NCI-H69 (cell line): ENCODE measurements at regions not wholly inside any gene's neighbourhood (a gene's known extent, or its start where the extent isn't known, plus 50 kb on each side); places are given as distances from the start of the nearest gene placed in this dataset.
"Not testable (repeated sequence)": the region's sequence is repeated elsewhere in the genome, so short reads cannot be mapped to it uniquely, and the experiment has no call there.

Source experiments
- DNase-seq: peaks from one replicate; lab custom pipeline; 2025; lab: John Stamatoyannopoulos, UW

- no peak for DNase-seq
These were observed 906.0 kb upstream of the NXPH2 start for GRCh38 chr2:139686205-139686604.

- peak; percentile 26 for DNase-seq
These were observed 905.1 kb upstream of the NXPH2 start for GRCh38 chr2:139685090-139685983.

DNA sequence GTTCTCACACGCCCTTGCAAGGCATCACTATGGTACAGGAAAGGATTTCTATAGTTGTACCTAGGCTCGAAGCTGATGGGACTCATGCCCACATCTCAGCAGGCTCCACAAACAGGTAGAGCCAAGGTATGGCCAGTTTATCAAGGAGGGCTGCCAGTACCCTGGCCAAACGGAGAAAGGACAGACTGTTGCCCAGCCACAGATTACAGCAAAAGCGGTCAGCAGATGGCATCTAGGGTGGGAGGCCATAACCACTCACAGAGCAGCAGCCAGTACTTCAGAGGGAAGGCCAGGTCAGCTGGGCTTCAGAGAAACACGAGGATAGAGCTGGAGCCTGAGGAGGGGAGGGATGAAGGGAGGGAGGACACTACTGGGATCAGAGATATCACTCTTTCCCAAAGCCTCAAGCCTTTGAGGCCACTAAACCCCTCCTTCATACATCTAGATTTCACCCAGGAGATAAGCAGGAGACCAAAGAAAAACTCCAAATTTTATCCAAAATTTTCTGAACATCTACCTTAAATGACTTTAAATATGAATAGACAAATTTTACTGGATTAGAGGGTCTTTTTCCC is 904.2 kb upstream of the NXPH2 start:
- no peak for DNase-seq

DNA sequence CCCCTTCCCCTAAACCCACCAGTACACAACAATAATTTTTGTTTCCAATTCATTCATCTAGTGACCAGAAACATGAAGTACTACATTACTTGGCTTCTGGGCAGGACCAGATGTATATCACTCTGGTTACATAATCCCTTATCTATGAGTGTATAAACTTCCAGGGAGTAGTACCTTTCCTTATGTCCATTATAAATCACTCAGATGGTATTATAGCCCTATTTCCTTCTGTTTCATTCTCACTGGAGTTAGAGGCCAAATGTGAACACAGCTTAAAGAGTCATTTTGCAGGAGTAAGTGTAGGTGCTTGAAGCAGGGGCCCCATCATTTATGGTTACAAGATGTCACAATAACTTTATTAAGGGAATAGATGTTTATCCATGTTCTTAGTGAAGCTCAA is 894.4 kb upstream of the NXPH2 start:
- DNase-seq, result no peak

DNA sequence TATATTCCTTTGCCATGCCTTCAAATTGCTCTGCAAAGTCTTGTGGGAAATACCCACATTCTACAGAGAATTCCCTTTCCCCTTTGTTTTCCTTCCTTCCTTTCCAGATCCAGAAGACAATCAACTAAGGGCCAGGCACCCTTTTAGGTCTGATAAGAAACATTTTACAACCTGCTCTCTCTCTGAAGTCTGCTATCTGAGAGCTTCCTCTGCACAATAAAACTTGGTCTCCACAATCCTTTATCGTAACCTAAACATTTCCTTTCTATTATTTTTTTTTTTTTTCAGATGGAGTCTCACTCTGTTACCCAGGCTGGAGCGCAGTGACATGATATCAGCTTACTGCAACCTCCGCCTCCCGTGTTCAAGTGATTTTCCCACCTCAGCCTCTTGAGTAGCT is 893.3 kb upstream of the NXPH2 start:
- not testable (repeated sequence) for DNase-seq

DNA sequence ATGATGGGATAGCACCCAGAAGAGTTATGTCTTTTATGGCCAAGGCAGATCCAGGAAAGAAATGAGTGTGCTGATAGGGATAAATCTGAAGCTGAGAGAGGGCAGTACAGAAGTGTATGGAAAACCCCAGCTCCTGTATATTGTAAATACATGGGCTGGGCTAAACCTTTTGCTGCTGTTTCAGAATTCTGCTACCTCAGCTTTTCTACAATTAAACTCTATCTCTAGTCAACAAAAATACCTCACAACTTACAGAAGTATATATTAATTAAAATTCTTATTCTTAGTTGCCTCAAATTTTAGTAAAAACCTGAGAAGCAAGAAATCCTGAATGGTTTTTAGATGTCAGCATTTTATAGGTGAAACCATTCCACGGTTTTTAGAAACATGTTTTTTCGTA is 889.5 kb upstream of the NXPH2 start:
- no peak for DNase-seq

DNA sequence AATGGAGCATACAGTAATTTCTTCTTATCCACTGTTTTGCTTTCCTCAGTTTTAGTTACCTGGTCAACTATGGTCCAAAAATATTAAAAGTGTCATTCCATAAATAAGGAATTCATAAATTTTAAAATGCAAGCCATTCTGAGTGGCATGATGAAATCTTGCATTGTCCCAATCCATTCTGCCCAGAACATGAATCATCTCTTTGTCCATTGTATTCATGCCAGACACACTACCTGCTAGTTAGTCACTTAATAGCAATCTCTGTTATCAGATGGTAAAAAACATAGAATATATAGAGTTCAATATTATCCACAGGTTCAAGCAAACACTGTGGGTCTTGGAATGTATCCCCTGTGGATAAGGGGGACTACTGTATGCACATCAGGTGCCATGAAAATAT is 872.2 kb upstream of the NXPH2 start:
- DNase-seq, result peak; percentile 6

- no peak for DNase-seq
These were observed 865.4 kb upstream of the NXPH2 start for GRCh38 chr2:139645617-139646016.

DNA sequence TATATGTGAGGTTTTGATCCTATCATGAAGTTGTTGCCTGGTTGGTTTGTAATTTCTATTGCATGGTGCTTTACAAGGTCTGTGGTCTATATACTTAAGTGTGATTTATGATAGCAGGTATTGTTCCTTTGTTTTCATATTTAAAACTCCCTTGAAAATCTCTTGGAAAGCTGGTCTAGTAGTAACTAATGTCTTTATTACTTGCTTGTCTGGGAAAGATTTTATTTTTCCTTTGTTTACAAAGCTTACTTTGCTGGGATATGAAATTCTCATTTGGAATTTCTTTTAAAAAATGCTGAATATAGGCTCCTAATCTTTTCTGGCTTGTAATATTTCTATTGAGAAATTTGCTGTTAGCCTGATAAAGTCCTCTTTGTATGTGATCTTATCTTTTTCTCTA is 862.9 kb upstream of the NXPH2 start:
- no peak for DNase-seq

- DNase-seq, result no peak
These were observed 851.8 kb upstream of the NXPH2 start for GRCh38 chr2:139631966-139632365.

DNA sequence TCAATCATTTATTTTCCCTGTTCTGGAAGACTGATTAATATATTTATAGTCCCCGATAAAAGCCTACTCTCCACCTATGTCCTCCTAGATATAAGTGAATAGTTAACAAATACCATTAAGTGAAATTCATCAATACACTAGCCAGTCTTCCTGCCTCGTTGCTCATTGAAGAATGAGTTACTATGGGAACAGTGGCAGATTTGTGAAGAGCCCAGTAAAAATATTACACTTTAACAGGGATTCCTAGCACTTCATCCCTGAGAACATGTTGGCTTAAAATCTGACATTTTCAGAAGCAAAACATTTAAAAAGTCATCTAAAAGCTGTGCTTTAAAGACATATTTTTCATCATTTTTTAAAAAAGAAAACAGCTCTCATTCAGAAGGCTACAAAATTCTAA is 848.7 kb upstream of the NXPH2 start:
- no peak for DNase-seq

GRCh38 chr2:139626128-139626527 is 845.9 kb upstream of the NXPH2 start:
- no peak for DNase-seq

DNA sequence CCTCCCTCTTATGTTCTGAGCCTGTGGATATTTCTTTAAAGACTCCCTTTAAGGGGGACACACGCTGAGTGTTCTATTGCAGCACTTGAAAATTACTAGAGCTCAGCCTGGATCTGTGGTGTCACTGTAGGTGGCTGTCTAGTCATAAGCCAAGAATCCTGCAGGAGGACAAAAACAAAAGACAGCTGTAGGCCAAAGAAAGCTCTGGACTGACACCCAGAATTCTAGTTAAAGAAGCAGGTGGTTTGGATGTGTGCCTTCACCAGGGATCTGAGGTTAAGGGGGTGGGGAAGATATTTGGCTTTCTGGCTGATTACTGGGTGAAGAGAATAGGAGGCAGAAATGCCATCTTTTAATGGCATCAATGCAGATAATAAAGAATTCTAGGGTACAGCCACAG is 842.5 kb upstream of the NXPH2 start:
- DNase-seq, result peak; percentile 14

DNA sequence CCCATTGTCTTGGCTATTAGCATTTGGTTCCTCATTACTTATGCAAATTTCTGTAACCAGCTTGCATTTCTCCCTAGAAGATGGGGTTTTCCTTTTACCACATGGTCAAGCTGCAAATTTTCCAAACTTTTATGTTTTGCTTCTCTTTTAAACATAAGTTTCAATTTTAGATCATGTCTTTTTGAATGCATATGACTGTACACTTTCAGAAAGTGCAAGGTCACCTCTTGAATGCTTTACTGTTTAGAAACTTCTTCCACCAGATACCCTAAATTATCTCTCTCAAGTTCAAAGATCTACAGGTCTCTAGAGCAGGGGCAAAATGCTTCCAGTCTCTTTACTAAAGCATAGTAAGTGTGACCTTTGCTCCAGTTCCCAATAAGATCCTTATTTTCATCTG is 837.6 kb upstream of the NXPH2 start:
- DNase-seq, result no peak

DNA sequence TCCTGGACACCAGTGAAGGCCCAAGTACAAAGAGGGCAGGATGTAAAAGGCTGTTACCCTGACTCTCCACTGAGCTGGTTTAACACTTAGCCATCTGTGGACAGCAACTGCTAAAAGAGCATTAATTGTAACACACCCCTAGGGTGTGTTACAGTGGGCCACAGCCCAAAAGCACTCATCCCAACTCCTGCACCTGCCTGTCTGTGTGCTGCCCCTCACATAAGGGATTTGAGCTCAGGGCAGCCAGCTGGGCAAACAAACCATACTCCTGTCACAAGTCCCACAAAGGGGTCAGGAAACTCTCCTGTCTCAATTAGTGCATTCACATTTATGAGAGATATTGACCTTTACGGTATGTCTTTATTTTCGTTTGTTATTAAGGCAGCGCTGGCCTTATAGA is 833.1 kb upstream of the NXPH2 start:
- DNase-seq, result peak; percentile 93

- DNase-seq, result no peak
These were observed 830.3 kb upstream of the NXPH2 start for GRCh38 chr2:139610512-139610911.

GRCh38 chr2:139609109-139609508 is 828.9 kb upstream of the NXPH2 start:
- no peak for DNase-seq

DNA sequence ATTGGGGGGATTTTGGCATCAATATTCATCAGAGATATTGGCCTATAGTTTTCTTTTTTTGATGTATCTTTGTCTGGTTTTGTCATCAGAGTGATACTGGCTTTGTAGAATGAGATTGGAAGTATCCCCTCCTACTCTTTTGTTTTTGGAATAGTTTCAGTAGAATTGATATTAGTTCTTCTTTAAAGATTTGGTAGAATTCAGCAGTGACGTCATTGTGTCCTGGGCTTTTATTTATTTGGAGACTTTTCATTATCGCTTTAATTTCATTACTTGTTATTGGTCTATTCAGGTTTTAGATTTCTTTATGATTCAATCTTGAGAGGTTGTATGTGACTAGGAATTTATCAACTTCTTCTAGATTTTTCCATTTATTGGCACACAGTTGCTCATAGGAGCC is 825.5 kb upstream of the NXPH2 start:
- DNase-seq, result no peak

DNA sequence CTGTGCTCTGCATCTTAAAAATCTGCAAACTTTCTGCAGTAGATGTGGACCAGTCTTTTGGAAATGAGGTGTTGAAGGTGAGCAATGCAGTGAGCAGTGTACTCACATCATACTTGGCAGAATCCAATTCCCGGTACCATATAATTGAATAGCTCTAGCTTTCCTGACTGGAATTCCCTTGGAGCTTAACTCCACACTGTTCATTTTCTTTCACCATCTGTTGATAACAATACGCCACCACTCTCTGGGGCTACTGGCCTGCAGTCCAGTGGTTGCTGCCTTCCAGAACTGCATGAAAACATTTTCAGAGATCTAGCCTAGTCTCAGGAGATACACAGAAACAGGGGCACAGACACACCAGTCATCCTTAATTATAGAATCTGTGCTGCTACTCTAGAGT is 820.0 kb upstream of the NXPH2 start:
- peak; percentile 4 for DNase-seq

- DNase-seq, result peak; percentile 3
These were observed 804.9 kb upstream of the NXPH2 start for GRCh38 chr2:139585101-139585500.

GRCh38 chr2:139574371-139574770 is 794.2 kb upstream of the NXPH2 start:
- peak; percentile 37 for DNase-seq

DNA sequence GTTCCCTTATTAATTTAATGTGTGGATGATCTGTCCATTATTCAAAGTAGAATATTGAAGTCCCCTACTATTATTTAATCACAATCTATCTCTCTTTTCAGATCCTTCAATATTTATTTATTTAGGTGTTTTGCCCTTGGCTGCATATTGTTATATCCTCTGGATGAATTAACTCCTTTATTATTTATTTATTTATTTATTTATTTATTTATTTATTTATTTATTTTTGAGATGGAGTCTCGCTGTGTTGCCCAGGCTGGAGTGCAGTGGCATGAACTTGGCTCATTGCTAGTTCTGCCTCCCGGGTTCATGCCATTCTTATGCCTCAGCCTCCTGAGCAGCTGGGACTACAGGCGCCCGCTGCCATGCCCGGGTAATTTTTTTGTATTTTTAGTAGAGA is 776.6 kb upstream of the NXPH2 start:
- DNase-seq, result no peak

DNA sequence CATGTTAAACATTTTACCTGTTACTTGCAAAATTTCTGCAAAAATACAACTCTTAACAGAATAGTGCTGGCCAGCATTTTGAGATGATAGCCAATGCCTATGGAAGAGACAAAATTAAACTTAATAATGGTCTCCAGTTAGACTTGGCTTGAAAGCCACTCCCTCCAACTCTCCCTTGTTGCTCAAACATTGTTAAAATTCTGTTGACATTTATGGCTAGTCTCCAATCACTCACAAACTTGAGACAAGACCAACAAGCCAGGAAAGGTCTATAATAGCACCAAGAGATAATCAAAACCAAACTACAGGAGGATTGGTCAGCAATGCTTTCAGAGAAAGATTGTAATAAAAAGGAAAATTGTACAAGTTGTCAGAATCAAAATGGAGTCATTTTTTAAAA is 770.7 kb upstream of the NXPH2 start:
- no peak for DNase-seq

- no peak for DNase-seq
These were observed 770.2 kb upstream of the NXPH2 start for GRCh38 chr2:139550341-139550740.
